HG03135 (cell line): ENCODE measurements at regions not wholly inside any gene's neighbourhood (a gene's known extent, or its start where the extent isn't known, plus 50 kb on each side); places are given as distances from the start of the nearest gene placed in this dataset.
A peak's percentile ranks its signal among the peaks of the same experiment; 100 is the strongest.
"Not testable (repeated sequence)": the region's sequence is repeated elsewhere in the genome, so short reads cannot be mapped to it uniquely, and the experiment has no call there.

Source experiments
- ATAC-seq: cut with Tn5 transposase; IDR thresholded peaks from one replicate; pipeline ENCODE4 v1.9.1; 2021; ENCODE audit warnings: mild to moderate bottlenecking, moderate library complexity; ENCODE audit not compliant: unreplicated experiment

- ATAC-seq: no peak
Observed at GRCh38 chr12:67716817-67717216, 68.3 kb downstream of the DYRK2 start.

GRCh38 chr12:67719303-67719702 lies 70.8 kb downstream of the DYRK2 start:
- not testable (repeated sequence) for ATAC-seq

- no peak for ATAC-seq
Observed at GRCh38 chr12:67720351-67720856, 71.9 kb downstream of the DYRK2 start.

GRCh38 chr12:67721248-67721647 lies 72.7 kb downstream of the DYRK2 start:
- no peak for ATAC-seq

- no peak for ATAC-seq
Observed at GRCh38 chr12:67722296-67722695, 73.8 kb downstream of the DYRK2 start.

GRCh38 chr12:67726868-67727267 lies 78.3 kb downstream of the DYRK2 start:
- ATAC-seq: no peak

GRCh38 chr12:67727702-67728666 lies 79.4 kb downstream of the DYRK2 start:
- no peak for ATAC-seq

- ATAC-seq: no peak
Observed at GRCh38 chr12:67732857-67733256, 84.3 kb downstream of the DYRK2 start.

GRCh38 chr12:67735868-67736267 lies 87.3 kb downstream of the DYRK2 start:
- no peak for ATAC-seq

- no peak for ATAC-seq
Observed at GRCh38 chr12:67740711-67741110, 92.2 kb downstream of the DYRK2 start.

- ATAC-seq: no peak
Observed at GRCh38 chr12:67741270-67741669, 92.7 kb downstream of the DYRK2 start.

- ATAC-seq: no peak
Observed at GRCh38 chr12:67742461-67742860, 93.9 kb downstream of the DYRK2 start.

GRCh38 chr12:67747869-67748742 lies 99.6 kb downstream of the DYRK2 start:
- no peak for ATAC-seq

- ATAC-seq: no peak
Observed at GRCh38 chr12:67748743-67749040, 100.1 kb downstream of the DYRK2 start.

- no peak for ATAC-seq
Observed at GRCh38 chr12:67750513-67751183, 102.1 kb downstream of the DYRK2 start.

GRCh38 chr12:67751381-67751928 lies 102.9 kb downstream of the DYRK2 start:
- no peak for ATAC-seq

- no peak for ATAC-seq
Observed at GRCh38 chr12:67752226-67752732, 103.7 kb downstream of the DYRK2 start.

GRCh38 chr12:67754933-67755697 lies 106.6 kb downstream of the DYRK2 start:
- no peak for ATAC-seq

- ATAC-seq: no peak
Observed at GRCh38 chr12:67757651-67758050, 109.1 kb downstream of the DYRK2 start.

- ATAC-seq: peak; percentile 98
Observed at GRCh38 chr12:67758119-67758518, 109.6 kb downstream of the DYRK2 start.
